Germinal center (tissue), 1 donor: ENCODE measurements at regions not wholly inside any gene's neighbourhood (a gene's known extent, or its start where the extent isn't known, plus 50 kb on each side); places are given as distances from the start of the nearest gene placed in this dataset.

Experiments used
- DNase-seq: peaks from one replicate; pipeline ENCODE4 v3.0.0; 2012; ENCODE audit warnings: mixed read lengths, low spot score

DNA sequence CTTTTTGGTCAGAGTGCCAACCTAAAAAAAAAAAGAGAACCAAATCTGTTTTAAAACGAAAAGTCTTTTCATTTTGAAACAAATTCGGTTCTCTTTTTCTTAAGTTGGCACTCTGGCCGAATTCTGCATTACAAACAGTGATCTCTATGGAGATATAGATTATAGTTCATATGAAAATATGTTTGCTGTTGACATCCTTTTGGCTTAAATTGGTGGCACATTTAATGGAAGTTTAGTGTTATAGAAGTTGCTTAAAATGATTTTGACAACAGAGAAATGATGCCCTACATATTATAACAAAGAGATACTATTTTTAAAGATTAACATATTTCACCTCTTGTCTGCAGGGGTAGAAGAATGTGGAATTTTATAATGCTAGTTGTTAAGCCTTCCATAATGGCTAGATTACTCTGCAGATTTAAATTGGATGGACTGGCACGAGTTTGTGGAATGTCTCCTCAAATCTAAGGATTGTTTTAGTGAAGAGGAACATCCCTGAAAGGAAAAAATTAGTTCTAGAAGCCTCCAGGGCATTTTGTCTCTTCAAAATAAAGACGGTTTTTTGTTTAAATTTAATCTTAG is 222.9 kb upstream of the CDH2 start:
- DNase-seq, result no peak

DNA sequence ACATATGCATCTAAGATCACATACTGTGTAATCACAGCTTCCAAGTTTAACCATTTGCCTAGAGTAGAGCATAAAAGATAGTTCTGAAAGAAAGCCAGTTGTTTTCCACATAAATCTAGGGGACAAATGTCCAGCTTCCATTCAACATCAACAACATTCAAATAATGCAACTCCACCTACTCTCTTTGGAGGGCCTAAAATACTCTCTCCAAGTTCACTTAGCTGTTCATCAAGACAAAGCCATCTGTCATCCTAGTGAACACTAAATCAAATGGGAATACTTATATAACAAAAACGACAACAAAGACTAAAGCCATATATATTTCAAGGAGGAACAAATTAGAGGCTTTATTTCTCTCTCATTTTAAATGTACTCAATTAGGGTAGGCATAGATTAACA is 221.5 kb upstream of the CDH2 start:
- DNase-seq, result no peak

DNA sequence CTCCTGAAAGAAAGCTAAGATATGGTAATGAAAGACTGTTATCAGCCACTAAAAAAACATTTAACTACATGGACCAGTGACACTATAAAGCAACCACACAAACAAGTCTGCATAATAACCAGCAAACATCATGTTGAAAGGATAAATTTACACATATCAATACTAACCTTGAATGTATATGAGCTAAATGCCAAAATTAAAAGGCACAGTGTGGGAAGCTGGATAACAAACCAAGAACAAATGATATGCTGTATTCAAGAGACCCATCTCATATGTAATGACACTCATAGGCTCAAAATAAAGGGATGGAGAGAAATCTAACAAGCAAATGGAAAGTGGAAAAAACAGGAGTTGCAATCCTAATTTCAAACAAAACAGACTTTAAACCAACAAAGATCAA is 213.1 kb upstream of the CDH2 start:
- no peak for DNase-seq

DNA sequence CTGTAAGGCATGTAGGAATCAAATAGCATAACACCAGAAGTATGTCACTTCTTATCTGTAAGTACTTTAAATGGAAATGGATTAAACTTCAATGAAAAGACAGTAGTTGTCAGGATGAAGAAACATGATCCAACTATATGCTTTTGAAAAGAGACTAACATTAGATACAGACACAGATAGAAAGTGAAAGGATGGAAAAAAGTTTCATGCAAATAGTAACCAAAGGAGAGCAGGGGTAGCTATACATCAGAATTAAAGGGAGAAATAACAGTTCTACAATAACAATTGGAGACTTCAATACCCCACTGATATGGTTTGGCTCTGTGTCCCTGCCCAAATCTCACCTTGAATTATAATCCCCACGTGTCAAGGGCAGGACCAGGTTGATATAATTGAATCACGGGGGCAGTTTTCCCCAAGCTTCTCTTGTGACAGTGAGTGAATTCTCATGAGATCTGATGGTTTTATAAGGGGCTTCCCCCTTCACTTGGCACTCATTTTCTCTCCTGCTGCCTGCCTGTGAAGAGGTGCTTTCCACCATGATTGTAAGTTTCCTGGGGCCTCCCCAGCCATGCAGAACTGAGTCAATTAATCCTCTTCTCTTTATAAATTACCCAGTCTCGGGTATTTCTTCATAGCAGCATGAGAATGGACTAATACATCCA is 205.4 kb upstream of the CDH2 start:
- DNase-seq, result no peak

DNA sequence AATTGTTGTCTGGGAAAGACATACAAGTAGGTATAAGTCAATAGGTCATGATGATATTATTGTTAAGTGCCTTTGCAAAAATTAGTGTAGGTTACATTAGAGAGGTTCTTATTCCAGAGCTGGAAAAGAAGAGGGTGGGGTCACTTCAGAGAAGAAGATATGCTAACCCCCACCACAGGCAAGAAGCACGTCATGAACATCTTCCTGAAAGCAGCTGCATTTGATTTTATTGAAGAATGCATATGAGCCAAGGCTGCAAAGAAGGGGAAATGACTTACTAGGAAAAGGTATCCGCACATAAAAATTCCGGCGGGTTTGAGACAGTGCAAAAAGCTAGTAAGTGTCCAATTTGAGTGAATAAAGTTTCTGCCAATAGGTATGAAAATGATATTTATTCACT is 195.3 kb upstream of the CDH2 start:
- DNase-seq, result no peak

DNA sequence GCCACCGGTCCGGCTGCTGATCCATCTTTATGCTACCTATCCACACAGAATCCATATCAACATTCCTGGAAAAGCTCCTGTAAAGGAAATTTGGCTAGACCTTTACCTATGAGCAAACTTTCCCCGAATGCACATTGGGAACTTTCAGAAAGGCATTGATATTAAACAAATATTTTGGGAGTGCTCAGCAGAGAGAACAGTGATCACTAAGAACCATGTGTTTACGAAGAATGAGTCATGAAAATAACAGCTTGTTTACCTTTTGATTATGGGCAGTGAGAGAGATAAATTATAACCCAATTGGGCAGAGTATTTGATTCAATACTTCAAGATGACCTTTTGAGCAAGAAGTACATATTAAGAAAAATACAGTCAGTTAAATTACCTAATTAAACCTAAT is 189.7 kb upstream of the CDH2 start:
- DNase-seq, result no peak

DNA sequence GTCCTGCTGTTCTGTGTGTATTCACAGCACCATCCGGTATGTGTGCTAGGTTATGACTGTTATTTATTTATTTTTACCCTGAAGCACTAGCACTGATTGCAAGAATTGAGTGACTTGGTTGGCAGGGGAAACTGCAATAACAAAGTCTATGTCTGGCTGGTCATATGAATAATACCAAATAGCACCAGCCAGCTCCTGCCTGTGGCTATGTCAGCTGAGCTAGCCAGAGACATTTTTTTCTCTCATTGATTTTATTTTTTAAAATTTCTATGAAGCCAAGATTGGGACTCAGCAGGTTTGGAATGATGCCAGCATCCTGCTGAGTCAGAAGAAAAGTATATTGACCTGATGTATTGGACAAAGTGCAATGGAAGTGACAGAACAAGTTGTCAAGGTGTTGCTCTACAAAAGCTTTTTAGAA is 188.5 kb upstream of the CDH2 start:
- DNase-seq, result no peak

DNA sequence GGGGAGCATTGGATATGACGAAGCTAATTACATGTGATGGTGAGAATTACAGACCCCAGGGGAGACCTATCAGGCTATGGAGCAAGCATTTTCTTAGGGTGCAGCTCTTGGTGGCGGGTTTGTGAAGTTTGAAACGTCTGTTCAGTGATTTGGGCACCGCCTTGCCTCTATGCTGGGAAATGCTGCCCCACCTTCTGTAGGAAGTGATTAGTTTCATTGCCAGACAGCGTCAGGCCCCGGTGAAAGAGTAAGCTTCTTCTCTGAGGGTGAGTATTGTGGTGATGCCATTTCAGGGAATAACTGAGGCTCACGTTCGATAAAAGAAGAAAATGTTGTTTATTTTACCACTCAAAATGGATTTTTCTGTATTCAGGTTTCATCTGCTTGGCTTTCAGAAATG is 186.2 kb upstream of the CDH2 start:
- DNase-seq, result no peak

DNA sequence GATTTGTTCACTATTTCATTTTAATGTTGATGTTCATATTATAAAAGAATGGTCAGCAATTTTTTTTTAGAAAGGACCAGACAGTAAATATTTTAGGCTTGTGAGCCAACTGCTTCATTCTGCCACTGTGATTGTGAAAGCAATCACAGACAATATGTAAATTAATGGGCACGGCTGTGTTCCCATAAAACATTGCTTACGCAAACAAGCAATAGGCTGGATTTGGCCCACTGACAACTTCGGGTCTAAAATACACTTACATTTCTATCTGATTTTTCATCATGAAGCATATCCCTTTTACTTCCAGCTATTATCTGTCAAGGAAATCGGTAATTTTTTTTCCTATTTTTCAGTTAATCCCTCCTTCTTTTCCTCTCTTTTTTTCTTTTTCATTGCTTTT is 182.2 kb upstream of the CDH2 start:
- DNase-seq, result no peak

DNA sequence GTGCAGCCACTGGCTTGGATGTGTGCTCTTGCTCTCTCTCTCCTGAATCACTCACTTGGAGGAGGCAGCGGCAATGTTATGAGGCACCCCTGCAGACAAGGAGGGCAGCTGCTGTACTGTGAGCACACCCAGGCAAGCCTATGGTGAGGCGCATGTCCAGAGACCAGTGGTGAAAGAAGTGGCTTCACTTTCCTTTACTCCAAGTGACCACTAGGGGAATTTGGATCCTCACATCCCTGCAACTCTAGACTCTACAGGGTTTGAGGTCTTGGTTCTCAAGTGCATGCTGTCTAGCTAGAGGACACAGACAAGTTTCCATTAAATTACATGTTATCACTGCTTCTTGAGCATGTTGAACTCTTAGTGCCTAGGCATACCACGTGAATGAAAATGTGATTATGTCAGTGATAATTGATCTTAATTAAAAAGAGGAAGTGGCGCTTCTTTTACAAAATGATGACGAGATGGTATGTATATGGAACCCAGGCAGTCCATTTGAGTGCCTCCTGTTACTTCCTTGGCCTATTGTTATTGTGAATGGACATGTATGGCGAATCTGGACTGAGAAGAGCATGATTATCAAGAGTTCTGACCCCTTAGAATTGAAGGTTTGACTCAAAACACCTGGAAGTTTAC is 181.0 kb upstream of the CDH2 start:
- DNase-seq, result no peak

DNA sequence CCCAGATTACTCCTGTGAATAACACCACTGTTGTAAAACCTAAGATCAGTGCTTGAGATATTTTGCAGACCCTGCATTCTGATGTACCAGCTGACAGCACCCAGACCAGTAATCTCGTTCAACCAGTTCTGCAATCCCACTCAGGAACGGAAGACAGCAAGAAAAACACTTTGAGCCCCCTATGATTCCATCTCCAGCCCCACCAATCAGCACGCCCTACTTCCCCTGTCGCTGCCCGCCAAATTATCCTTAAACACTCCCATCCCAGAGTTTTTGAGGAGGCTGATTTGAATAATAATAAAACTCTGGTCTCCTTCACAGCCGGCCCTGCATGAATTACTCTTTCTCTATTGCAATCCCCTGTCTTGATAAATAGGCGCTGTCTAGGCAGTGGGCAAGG is 173.9 kb upstream of the CDH2 start:
- no peak for DNase-seq

DNA sequence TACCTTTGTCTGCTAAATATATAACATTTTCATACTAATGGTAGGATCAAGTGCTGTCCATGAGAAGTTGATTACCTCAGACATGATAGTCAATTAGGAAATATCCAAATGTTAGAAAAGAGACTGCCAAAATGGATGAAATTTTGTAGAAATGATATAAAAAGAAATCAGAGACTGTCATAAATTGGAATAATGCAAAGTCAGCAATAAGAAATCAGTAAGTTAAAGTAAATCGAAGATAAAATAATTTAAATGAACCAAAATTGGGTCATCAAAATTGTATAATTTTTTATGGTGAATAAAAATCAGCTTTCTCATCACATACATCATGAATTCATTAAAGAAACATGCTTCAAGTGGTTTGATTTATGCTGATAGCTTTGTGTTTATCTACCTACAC is 165.3 kb upstream of the CDH2 start:
- DNase-seq, result no peak

DNA sequence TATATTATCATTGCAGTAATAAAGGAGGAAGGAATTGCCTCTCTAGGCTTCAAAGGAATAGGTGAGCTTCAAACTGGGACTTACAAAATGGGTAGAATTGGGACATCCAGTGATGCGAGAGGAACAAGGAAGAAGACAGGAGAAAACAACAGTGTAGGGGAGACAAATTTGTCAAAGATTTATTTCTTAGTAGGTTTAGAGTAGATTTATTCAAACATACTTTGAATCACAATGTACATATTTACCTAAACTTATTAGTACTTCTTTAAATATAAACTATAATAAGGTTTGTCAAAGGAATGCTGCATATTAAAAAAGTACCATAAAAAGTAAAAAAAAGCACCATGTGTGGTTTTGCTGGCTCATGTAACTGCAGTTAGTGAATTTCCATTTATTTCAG is 161.4 kb upstream of the CDH2 start:
- no peak for DNase-seq

DNA sequence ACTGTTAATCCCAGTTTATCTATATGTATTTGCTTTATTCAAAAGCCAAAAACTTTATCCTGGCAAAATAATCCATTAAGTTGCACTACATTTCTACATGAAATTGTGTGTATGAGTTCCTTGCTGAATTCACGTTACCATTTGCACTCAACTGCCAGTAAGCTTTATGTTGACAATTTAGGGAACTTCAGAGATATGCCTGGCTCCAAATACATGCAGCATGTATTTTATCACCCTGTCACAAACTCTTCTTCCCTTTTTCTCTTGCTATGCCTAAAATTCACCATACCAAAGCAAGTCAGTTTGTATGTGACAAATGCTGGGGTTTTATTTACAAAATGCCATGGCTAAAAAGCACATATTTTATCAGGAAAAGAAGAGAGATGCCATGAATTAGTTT is 157.6 kb upstream of the CDH2 start:
- DNase-seq, result no peak

DNA sequence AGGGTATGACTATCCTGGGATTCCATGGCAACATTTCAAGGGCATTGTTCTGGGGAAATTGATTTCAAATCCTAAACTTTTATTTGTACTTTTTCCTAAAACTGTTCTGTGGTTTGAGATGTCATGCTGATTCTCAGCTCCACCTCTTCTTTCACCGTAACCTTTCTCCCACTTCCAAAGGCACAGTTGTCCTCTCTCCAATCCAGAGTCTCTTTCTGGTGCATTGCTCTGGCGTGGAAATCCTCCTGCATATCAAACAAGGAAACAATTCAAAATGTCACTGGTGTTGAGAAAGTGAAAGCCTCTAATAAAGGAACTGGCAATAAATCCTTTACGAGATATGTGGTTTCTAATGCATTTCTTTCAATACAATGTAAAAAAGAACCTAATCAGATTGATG is 155.1 kb upstream of the CDH2 start:
- no peak for DNase-seq

DNA sequence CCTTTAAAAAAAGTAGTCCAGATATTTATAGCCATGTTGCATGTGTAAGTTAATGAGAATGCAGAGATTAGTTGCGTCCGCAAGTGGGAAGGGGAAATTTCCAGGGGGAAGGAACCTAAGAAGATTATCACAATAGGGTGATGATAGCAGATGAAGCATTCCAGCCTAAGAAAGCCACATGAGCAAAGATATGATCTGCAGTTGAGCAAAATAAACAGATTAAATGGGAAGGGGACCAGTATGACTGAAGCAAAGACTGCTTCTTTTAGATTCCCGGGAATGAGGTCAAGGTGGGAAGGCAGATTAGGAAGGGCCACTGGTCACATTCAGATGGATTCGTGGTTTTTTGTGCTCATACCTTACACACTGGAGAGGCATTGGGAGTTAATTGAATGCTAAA is 154.6 kb upstream of the CDH2 start:
- no peak for DNase-seq

DNA sequence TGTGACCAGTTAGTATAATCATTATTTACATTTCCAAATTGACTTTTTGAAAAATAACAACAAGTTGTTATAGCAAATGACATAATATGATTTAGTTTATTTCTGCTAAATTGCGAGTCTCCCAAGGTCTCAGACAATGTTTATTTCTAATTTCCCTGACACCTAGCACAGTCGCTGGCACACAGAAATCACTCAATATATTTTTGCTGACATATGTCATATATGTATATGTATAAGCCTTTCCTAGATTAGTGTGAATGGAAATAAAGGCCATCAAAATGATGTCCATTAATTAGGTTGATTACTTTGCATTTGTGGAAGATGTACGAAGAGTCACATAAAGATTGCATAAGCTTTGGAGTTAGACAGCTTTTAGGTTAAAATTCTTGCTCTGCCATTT is 136.7 kb upstream of the CDH2 start:
- no peak for DNase-seq

DNA sequence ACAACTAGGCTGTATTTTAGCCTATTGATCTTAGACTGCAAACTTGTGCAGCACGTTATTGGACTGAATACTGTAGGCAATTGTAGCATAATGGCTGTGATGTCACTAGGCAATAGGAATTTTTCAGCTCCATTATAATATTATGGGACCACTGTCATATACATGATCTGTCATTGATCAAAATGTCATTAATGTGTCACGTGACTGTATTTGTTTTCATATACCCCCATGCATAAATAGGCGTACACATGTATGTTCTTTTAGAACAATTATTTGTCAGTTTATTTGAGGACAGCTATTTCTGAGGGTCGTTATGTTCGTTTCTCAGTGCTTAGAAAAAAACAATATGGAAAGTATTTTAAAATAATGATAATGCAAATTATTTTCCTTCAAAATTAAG is 111.9 kb upstream of the CDH2 start:
- no peak for DNase-seq

DNA sequence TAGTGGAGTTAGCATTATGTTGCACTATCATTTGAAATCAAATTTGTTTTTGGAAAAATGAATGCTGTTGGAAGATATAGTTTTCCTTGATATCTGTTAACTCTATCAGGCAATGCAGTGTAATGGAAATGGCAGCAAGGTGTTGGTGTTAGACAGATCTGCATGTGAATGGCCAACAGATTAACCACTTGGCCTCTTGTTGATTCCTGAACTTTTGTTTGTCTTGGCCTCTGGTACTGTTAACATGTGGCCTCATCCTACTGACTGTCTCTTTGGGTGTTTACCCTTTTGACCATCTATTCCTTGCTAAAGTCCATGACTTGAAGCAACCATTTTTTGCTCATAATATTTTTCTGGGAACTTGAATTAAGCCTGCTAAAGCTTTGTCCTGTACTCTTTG is 110.2 kb upstream of the CDH2 start:
- DNase-seq, result no peak

DNA sequence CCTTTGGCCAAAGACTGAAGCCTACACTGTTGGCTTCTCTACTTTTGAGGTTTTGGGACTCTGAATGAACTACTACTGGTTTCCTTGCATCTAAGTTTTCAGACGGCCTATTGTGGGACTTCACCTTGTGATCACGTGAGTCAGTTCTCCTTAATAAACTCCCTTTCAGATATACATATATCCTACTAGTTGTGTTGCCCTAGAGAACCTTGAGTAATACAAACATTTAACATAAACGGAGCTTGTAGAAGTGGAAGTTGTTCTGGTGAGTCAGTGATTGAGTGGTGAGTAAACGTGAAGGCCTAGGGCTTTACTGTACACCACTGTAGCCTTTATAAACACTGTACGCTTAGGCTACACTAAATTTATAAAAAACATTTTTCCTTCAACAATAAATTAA is 107.2 kb upstream of the CDH2 start:
- DNase-seq, result no peak

DNA sequence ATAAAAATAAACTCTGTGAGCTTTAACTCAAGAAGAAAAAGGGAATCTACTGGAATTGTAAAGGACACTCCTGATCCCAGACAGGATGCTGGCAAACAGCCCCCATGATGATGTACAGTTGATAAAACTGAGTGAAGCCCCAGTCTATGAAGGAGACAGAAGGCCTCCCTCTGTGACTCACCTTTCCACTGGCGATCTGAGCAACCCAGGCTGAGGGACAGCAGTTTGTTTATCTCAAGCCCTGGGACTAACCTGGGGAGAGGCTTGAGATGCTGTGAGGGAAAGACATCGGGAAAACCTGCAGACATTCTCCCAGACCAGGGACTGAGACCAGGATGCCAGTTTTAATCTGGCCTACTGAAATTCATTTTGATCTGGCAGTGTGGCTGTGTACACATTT is 104.5 kb upstream of the CDH2 start:
- no peak for DNase-seq

DNA sequence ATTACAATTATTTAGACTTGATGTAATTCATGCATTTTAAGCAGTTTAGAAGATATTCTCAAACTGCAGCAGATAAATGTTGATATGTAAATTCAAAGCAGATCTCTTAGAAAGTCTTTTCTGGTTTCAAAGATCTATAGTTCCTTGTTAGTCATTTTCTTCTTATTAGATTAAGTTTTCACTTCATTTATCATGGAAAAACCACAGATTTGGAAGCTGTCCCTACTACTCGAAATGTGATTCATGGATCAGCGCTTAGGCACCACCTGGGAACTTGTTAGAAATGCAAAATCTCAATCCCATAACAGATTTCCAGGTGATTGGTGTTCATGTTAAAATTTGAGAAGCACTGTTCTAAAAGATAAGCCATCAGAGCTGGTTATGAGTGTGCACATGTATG is 92.8 kb upstream of the CDH2 start:
- DNase-seq, result no peak

DNA sequence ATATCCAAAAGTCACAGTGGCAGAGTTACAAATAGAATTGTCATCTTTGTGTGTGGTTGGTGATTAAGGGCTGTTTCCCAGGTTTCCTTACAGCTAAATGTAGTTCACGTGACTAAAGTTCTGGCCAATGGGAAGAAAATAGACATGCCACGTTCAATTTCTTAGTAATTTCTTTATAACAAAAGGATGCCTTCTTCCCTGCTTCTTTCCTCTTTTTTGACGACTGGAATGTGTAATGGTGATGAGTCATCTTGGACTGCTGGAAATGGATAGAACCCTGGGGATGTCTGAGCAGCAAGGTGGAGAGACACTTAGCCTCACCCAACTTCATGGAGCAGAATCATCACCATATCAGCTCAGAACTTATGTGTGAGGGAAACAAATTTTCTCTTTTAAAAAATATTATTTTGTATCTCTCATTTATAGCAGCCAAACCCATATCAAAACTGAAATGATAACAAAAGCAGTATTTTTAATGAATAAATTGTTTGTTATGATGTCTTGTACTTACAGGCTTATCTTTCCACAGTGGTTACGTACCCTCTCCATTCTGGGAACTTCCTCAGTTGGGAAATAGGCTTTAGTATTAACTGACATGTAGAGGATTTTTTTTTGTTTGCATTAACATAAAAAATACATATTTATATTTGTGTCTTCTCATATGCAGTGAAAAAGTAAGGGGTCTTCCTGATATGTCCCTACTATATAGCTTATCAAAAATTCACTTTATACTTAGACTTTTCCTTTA is 91.1 kb upstream of the CDH2 start:
- DNase-seq, result no peak
